ENCODE measurements at regions not wholly inside any gene's neighbourhood (a gene's known extent, or its start where the extent isn't known, plus 50 kb on each side); places are given as distances from the start of the nearest gene placed in this dataset.
"Not testable (repeated sequence)": the region's sequence is repeated elsewhere in the genome, so short reads cannot be mapped to it uniquely, and the experiment has no call there.

DNA sequence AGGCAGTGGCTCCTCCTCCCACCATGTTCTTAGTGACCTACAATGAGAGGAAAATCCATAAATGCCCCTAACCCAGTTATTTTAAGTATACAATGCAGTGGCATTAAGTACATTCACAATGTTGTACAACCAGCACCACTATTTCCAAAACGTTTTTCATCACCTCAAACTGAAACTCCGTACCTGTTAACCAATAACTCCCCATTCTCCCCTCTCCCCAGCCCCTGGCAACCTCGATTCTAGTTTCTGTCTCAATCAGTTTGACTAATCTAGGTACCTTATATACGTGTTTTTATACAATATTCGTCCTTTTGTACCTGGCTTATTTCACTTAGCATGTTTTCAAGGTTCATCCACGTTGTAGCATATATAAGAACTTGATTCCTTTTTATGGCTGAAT lies 198.8 kb downstream of the BCL2L11 start:
- TF ChIP-seq, protein P1, sequence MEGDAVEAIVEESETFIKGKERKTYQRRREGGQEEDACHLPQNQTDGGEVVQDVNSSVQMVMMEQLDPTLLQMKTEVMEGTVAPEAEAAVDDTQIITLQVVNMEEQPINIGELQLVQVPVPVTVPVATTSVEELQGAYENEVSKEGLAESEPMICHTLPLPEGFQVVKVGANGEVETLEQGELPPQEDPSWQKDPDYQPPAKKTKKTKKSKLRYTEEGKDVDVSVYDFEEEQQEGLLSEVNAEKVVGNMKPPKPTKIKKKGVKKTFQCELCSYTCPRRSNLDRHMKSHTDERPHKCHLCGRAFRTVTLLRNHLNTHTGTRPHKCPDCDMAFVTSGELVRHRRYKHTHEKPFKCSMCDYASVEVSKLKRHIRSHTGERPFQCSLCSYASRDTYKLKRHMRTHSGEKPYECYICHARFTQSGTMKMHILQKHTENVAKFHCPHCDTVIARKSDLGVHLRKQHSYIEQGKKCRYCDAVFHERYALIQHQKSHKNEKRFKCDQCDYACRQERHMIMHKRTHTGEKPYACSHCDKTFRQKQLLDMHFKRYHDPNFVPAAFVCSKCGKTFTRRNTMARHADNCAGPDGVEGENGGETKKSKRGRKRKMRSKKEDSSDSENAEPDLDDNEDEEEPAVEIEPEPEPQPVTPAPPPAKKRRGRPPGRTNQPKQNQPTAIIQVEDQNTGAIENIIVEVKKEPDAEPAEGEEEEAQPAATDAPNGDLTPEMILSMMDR (IDR thresholded peaks at IDR 0.05), result not testable (repeated sequence)
- TF ChIP-seq POLR2A (IDR thresholded peaks at IDR 0.05), result not testable (repeated sequence)

Measured in Peyer's patch (tissue), 4 donors.